ENCODE measurements at regions not wholly inside any gene's neighbourhood (a gene's known extent, or its start where the extent isn't known, plus 50 kb on each side); places are given as distances from the start of the nearest gene placed in this dataset.
A peak's percentile ranks its signal among the peaks of the same experiment; 100 is the strongest.

DNA sequence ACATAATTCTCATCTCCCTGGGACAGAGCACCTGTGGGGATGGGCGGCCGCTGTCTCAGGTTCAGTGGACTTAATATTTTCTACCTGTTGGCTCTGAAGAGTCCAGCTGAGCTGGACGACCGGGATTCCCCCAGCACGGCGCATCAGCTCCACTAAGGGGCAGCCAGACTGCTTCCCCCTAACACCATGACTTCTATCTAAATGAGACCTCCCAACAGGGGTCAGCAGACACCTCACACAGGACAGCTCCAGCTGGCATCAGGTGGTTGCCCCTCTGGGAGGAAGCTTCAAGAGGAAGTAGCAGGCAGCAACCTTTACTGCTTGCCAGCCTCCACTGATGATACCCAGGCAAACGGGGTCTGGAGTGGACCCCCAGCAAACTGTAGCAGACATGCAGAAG is 226.0 kb upstream of the DSEL start:
- Mint-ChIP-seq H3K4me1 (ENCODE audit: low read depth, unreplicated experiment) (no peaks in the 10 kb centered on the region), H3K27ac (ENCODE audit: unreplicated experiment) (no peak overlapping the region), H3K4me3 (ENCODE audit: low read depth, unreplicated experiment) (no peak overlapping the region), H3K36me3 (ENCODE audit: insufficient read depth, unreplicated experiment) (no peaks in the 10 kb centered on the region), H3K27me3 (ENCODE audit: unreplicated experiment) (no peaks in the 10 kb centered on the region), H3K9me3 (ENCODE audit: low read depth, unreplicated experiment) (peaks cover 22% of the 10 kb centered on the region)
- intact Hi-C loops (cut with micrococcal nuclease; ENCODE audit: unreplicated experiment), result no loop called here
- no TSS peak for BruUV-seq (replicated peaks)
- no peak for DNase-seq
- CTCF ChIA-PET, result no interaction called here
- no peak for TF ChIP-seq CTCF (IDR thresholded peaks at IDR 0.05; ENCODE audit: unreplicated experiment)

DNA sequence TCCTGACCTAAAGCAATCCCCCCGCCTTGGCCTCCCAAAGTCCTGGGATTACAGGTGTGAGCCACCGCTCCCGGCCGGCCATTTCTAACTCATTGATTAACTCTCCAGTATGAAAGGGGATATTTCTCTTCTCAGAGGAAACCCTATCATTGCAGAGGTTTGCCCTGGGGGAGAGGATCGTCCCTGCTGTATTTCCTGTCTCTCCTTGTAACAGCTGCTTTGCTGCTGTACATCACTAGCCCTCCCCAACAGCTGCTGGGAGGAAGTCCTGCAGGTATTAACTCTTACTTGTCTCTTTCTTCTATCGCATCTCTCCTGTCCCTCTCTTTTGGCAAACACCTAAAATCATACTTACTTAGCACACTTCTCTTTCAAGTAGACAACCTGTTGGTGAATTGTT is 219.0 kb upstream of the DSEL start:
- BruUV-seq (replicated peaks), result no TSS peak
- Mint-ChIP-seq H3K4me1 (ENCODE audit: low read depth, unreplicated experiment) (peaks cover 8% of the 10 kb centered on the region), H3K36me3 (ENCODE audit: insufficient read depth, unreplicated experiment) (no peaks in the 10 kb centered on the region), H3K4me3 (ENCODE audit: low read depth, unreplicated experiment) (no peak overlapping the region), H3K27me3 (ENCODE audit: unreplicated experiment) (no peaks in the 10 kb centered on the region), H3K27ac (ENCODE audit: unreplicated experiment) (no peak overlapping the region), H3K9me3 (ENCODE audit: low read depth, unreplicated experiment) (peaks cover 3% of the 10 kb centered on the region)
- no peak for DNase-seq
- CTCF ChIA-PET, result no interaction called here
- intact Hi-C loops (cut with micrococcal nuclease; ENCODE audit: unreplicated experiment), result no loop called here
- no peak for TF ChIP-seq CTCF (IDR thresholded peaks at IDR 0.05; ENCODE audit: unreplicated experiment)

GRCh38 chr18:67733088-67733487 is 216.6 kb upstream of the DSEL start:
- Mint-ChIP-seq H3K4me3 (ENCODE audit: low read depth, unreplicated experiment) (no peak overlapping the region), H3K9me3 (ENCODE audit: low read depth, unreplicated experiment) (peaks cover under 1% of the 10 kb centered on the region), H3K4me1 (ENCODE audit: low read depth, unreplicated experiment) (peaks cover 21% of the 10 kb centered on the region), H3K36me3 (ENCODE audit: insufficient read depth, unreplicated experiment) (no peaks in the 10 kb centered on the region), H3K27me3 (ENCODE audit: unreplicated experiment) (no peaks in the 10 kb centered on the region), H3K27ac (ENCODE audit: unreplicated experiment) (no peak overlapping the region)
- intact Hi-C loops (cut with micrococcal nuclease; ENCODE audit: unreplicated experiment), result no loop called here
- TF ChIP-seq CTCF (IDR thresholded peaks at IDR 0.05; ENCODE audit: unreplicated experiment), result no peak
- CTCF ChIA-PET, result no interaction called here
- no peak for DNase-seq
- BruUV-seq (replicated peaks), result no TSS peak

GRCh38 chr18:67731851-67732250 is 215.3 kb upstream of the DSEL start:
- intact Hi-C loops (cut with micrococcal nuclease; ENCODE audit: unreplicated experiment), result no loop called here
- H3K4me1 Mint-ChIP-seq (ENCODE audit: low read depth, unreplicated experiment), result peaks cover 21% of the 10 kb centered on the region
- no TSS peak for BruUV-seq (replicated peaks)
- DNase-seq, result no peak
- H3K27ac Mint-ChIP-seq (ENCODE audit: unreplicated experiment), result no peak overlapping the region
- no peak for TF ChIP-seq CTCF (IDR thresholded peaks at IDR 0.05; ENCODE audit: unreplicated experiment)
- no peaks in the 10 kb centered on the region for H3K9me3 Mint-ChIP-seq (ENCODE audit: low read depth, unreplicated experiment)
- H3K36me3 Mint-ChIP-seq (ENCODE audit: insufficient read depth, unreplicated experiment), result no peaks in the 10 kb centered on the region
- H3K27me3 Mint-ChIP-seq (ENCODE audit: unreplicated experiment), result no peaks in the 10 kb centered on the region
- no peak overlapping the region for H3K4me3 Mint-ChIP-seq (ENCODE audit: low read depth, unreplicated experiment)
- CTCF ChIA-PET, result no interaction called here

- BruUV-seq (replicated peaks), result no TSS peak
- H3K36me3 Mint-ChIP-seq (ENCODE audit: insufficient read depth, unreplicated experiment), result no peaks in the 10 kb centered on the region
- H3K27me3 Mint-ChIP-seq (ENCODE audit: unreplicated experiment), result no peaks in the 10 kb centered on the region
- DNase-seq, result no peak
- CTCF ChIA-PET, result no interaction called here
- intact Hi-C loops (cut with micrococcal nuclease; ENCODE audit: unreplicated experiment), result no loop called here
- no peak overlapping the region for H3K4me3 Mint-ChIP-seq (ENCODE audit: low read depth, unreplicated experiment)
- H3K27ac Mint-ChIP-seq (ENCODE audit: unreplicated experiment), result peak overlapping the region; percentile 62
- H3K4me1 Mint-ChIP-seq (ENCODE audit: low read depth, unreplicated experiment), result peaks cover 21% of the 10 kb centered on the region
- no peak for TF ChIP-seq CTCF (IDR thresholded peaks at IDR 0.05; ENCODE audit: unreplicated experiment)
- no peaks in the 10 kb centered on the region for H3K9me3 Mint-ChIP-seq (ENCODE audit: low read depth, unreplicated experiment)
These were observed 214.4 kb upstream of the DSEL start for GRCh38 chr18:67730886-67731285.
